Peyer's patch (tissue), 4 donors: ENCODE measurements at regions not wholly inside any gene's neighbourhood (a gene's known extent, or its start where the extent isn't known, plus 50 kb on each side); places are given as distances from the start of the nearest gene placed in this dataset.

ENCODE experiments used
- DNase-seq, 3 donors: peaks; one replicate each; pipeline ENCODE4 v3.0.0-alpha.2; 2017 to 2019
- H3K27ac ChIP-seq, 4 donors: fragments of 200-600 bp; sonication (generic); one replicate each; pipeline ENCODE4 v1.5.1; 2016 to 2019
- H3K27me3 ChIP-seq, 2 donors: fragments of 200-600 bp; sonication (generic); one replicate each; pipeline ENCODE4 v1.5.1; 2019
- H3K36me3 ChIP-seq, 3 donors: fragments of 200-600 bp; sonication (generic); one replicate each; pipeline ENCODE4 v1.5.1; 2016 to 2019
- H3K4me1 ChIP-seq, 4 donors: fragments of 200-600 bp; sonication (generic); one replicate each; pipeline ENCODE4 v1.5.1; 2016 to 2019
- H3K4me3 ChIP-seq, 4 donors: fragments of 200-600 bp; sonication (generic); 1 replicate in 3 of 4; 2 replicates in 1 of 4; pipeline ENCODE4 v1.5.1; 2016 to 2019; ENCODE audit warnings: mild to moderate bottlenecking in 1 of 4
- H3K9me3 ChIP-seq, 4 donors: fragments of 200-600 bp; sonication (generic); one replicate each; pipeline ENCODE4 v1.5.1; 2016 to 2019; ENCODE audit warnings: mild to moderate bottlenecking in 1 of 4
- CTCF ChIP-seq, 6 experiments: fragments of 450-650 bp in 4 of 6; fragments of 200-600 bp in 2 of 6; sonication (generic) in 1 of 6; IDR thresholded peaks; one replicate each; pipeline ENCODE4 v1.5.1; 2017 to 2019; ENCODE audit warnings: antibody characterized with exemption in 6 of 6, mild to moderate bottlenecking in 3 of 6, moderate library complexity in 1 of 6
- POLR2A ChIP-seq, 2 donors: fragments of 450-650 bp; IDR thresholded peaks; one replicate each; pipeline ENCODE4 v1.5.1; 2017; ENCODE audit warnings: antibody characterized with exemption in 2 of 2, mild to moderate bottlenecking in 2 of 2, moderate library complexity in 2 of 2
- small RNA-seq, 2 donors: library from RNA; depleted of rRNA; stranded (forward); fragments of <200 nt; gene quantifications; one replicate each; pipeline ENCODE3, GENCODE V24; 2016

GRCh38 chr7:50836646-50837045 is 54.0 kb upstream of the GRB10 start:
- no peaks in the 10 kb centered on the region for H3K4me1 ChIP-seq
- no peak overlapping the region for H3K27ac ChIP-seq
- no peaks in the 10 kb centered on the region for H3K36me3 ChIP-seq
- no peak overlapping the region for H3K4me3 ChIP-seq
- DNase-seq, result no peak
- H3K9me3 ChIP-seq, result no peaks in the 10 kb centered on the region
- no peak for TF ChIP-seq POLR2A (IDR thresholded peaks at IDR 0.05)
- no peak for TF ChIP-seq CTCF (IDR thresholded peaks at IDR 0.05)
- H3K27me3 ChIP-seq, result no peaks in the 10 kb centered on the region

GRCh38 chr7:50835156-50835555 is 52.5 kb upstream of the GRB10 start:
- H3K27me3 ChIP-seq, result no peaks in the 10 kb centered on the region
- H3K4me1 ChIP-seq, result no peaks in the 10 kb centered on the region
- no peaks in the 10 kb centered on the region for H3K36me3 ChIP-seq
- H3K9me3 ChIP-seq, result no peaks in the 10 kb centered on the region
- TF ChIP-seq POLR2A (IDR thresholded peaks at IDR 0.05) (no peak), CTCF (IDR thresholded peaks at IDR 0.05) (no peak)
- H3K27ac ChIP-seq, result no peak overlapping the region
- no peak overlapping the region for H3K4me3 ChIP-seq
- no peak for DNase-seq

- no peak overlapping the region for H3K4me3 ChIP-seq
- H3K9me3 ChIP-seq, result no peaks in the 10 kb centered on the region
- no peak for DNase-seq
- TF ChIP-seq POLR2A (IDR thresholded peaks at IDR 0.05) (no peak), CTCF (IDR thresholded peaks at IDR 0.05) (no peak)
- H3K36me3 ChIP-seq, result no peaks in the 10 kb centered on the region
- H3K27ac ChIP-seq, result no peak overlapping the region
- H3K27me3 ChIP-seq, result no peaks in the 10 kb centered on the region
- no peaks in the 10 kb centered on the region for H3K4me1 ChIP-seq
These were observed 52.0 kb upstream of the GRB10 start for GRCh38 chr7:50834679-50835078.

- no peak overlapping the region for H3K4me3 ChIP-seq
- no peaks in the 10 kb centered on the region for H3K4me1 ChIP-seq
- H3K27me3 ChIP-seq, result no peaks in the 10 kb centered on the region
- TF ChIP-seq CTCF (IDR thresholded peaks at IDR 0.05), result no peak
- TF ChIP-seq POLR2A (IDR thresholded peaks at IDR 0.05), result no peak
- no peak overlapping the region for H3K27ac ChIP-seq
- H3K36me3 ChIP-seq, result no peaks in the 10 kb centered on the region
- DNase-seq, result no peak
- no peaks in the 10 kb centered on the region for H3K9me3 ChIP-seq
These were observed 51.4 kb upstream of the GRB10 start for GRCh38 chr7:50834031-50834535.

- no peaks in the 10 kb centered on the region for H3K36me3 ChIP-seq
- TF ChIP-seq CTCF (IDR thresholded peaks at IDR 0.05) (no peak), POLR2A (IDR thresholded peaks at IDR 0.05) (no peak)
- no peaks in the 10 kb centered on the region for H3K9me3 ChIP-seq
- no peaks in the 10 kb centered on the region for H3K27me3 ChIP-seq
- H3K4me1 ChIP-seq, result no peaks in the 10 kb centered on the region
- no peak overlapping the region for H3K4me3 ChIP-seq
- no peak overlapping the region for H3K27ac ChIP-seq
- no peak for DNase-seq
These were observed 50.0 kb upstream of the GRB10 start for GRCh38 chr7:50832744-50833143.

Small RNAs in the stretch of these regions (small RNA-seq; reads per million reads assigned to genes)
- 0 reads per million in 2 donors for gene AC009296.1
- 0 reads per million in 2 donors for gene RF00394
